GM18519 (cell line): ENCODE measurements at regions not wholly inside any gene's neighbourhood (a gene's known extent, or its start where the extent isn't known, plus 50 kb on each side); places are given as distances from the start of the nearest gene placed in this dataset.
"Not testable (repeated sequence)": the region's sequence is repeated elsewhere in the genome, so short reads cannot be mapped to it uniquely, and the experiment has no call there.

Experiments used
- ATAC-seq: cut with Tn5 transposase; IDR thresholded peaks from one replicate; pipeline ENCODE4 v1.9.1; 2021; ENCODE audit warnings: mild to moderate bottlenecking, moderate library complexity; ENCODE audit not compliant: unreplicated experiment, low FRiP score

- ATAC-seq = no peak
These were observed 659.6 kb downstream of the TMTC2 start for GRCh38 chr12:83346333-83346732.

- ATAC-seq = no peak
These were observed 657.1 kb downstream of the TMTC2 start for GRCh38 chr12:83343767-83344166.

- ATAC-seq = no peak
These were observed 649.0 kb downstream of the TMTC2 start for GRCh38 chr12:83335748-83336147.

GRCh38 chr12:83326666-83327065, 640.0 kb downstream of the TMTC2 start:
- ATAC-seq = no peak

- ATAC-seq = no peak
These were observed 637.2 kb downstream of the TMTC2 start for GRCh38 chr12:83323866-83324265.

GRCh38 chr12:83322809-83323208, 636.1 kb downstream of the TMTC2 start:
- ATAC-seq = no peak

- no peak for ATAC-seq
These were observed 635.3 kb downstream of the TMTC2 start for GRCh38 chr12:83321971-83322370.

GRCh38 chr12:83320350-83320749, 633.6 kb downstream of the TMTC2 start:
- no peak for ATAC-seq

- no peak for ATAC-seq
These were observed 631.8 kb downstream of the TMTC2 start for GRCh38 chr12:83318386-83319098.

- ATAC-seq = no peak
These were observed 630.9 kb downstream of the TMTC2 start for GRCh38 chr12:83317595-83317994.

- no peak for ATAC-seq
These were observed 627.1 kb downstream of the TMTC2 start for GRCh38 chr12:83313827-83314226.

- ATAC-seq = no peak
These were observed 626.6 kb downstream of the TMTC2 start for GRCh38 chr12:83313322-83313721.

- ATAC-seq = no peak
These were observed 590.2 kb downstream of the TMTC2 start for GRCh38 chr12:83276904-83277303.

- ATAC-seq = no peak
These were observed 584.5 kb downstream of the TMTC2 start for GRCh38 chr12:83271201-83271600.

- no peak for ATAC-seq
These were observed 579.1 kb downstream of the TMTC2 start for GRCh38 chr12:83265808-83266207.

GRCh38 chr12:83261998-83262397, 575.3 kb downstream of the TMTC2 start:
- no peak for ATAC-seq

GRCh38 chr12:83260126-83260525, 573.4 kb downstream of the TMTC2 start:
- not testable (repeated sequence) for ATAC-seq

- no peak for ATAC-seq
These were observed 571.0 kb downstream of the TMTC2 start for GRCh38 chr12:83257726-83258125.

- no peak for ATAC-seq
These were observed 569.9 kb downstream of the TMTC2 start for GRCh38 chr12:83256562-83256961.

- ATAC-seq = no peak
These were observed 564.2 kb downstream of the TMTC2 start for GRCh38 chr12:83250866-83251265.

GRCh38 chr12:83245156-83245555, 558.5 kb downstream of the TMTC2 start:
- ATAC-seq = no peak

GRCh38 chr12:83244001-83244400, 557.3 kb downstream of the TMTC2 start:
- ATAC-seq = no peak

GRCh38 chr12:83233987-83234386, 547.3 kb downstream of the TMTC2 start:
- ATAC-seq = not testable (repeated sequence)
